GM19395 (cell line): ENCODE measurements at regions not wholly inside any gene's neighbourhood (a gene's known extent, or its start where the extent isn't known, plus 50 kb on each side); places are given as distances from the start of the nearest gene placed in this dataset.

Source experiments
- ATAC-seq: cut with Tn5 transposase; IDR thresholded peaks from one replicate; pipeline ENCODE4 v1.9.1; 2021; ENCODE audit warnings: mild to moderate bottlenecking, moderate library complexity; ENCODE audit not compliant: unreplicated experiment

DNA sequence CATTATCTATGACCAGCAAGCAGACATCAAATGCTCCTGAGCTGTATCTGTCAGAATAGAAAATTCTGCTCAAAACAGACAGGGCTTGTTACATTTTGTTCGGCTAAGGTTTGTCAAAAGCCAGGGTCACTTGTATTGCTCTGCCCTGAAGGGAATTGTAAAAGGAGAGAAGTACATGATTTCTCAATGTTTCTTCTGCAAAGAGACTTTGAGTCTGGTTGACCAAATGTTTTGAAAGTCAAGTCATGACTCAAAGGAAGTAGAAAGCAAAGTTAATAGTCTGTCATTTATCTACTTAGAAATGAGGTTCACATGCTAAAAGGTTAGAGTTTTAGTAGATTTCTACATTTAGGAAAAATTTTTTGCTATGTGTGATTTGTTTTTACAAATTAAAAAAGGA, 1624.1 kb upstream of the ZEB2 start:
- no peak for ATAC-seq

- no peak for ATAC-seq
Observed at GRCh38 chr2:146138820-146139219, 1618.9 kb upstream of the ZEB2 start.

DNA sequence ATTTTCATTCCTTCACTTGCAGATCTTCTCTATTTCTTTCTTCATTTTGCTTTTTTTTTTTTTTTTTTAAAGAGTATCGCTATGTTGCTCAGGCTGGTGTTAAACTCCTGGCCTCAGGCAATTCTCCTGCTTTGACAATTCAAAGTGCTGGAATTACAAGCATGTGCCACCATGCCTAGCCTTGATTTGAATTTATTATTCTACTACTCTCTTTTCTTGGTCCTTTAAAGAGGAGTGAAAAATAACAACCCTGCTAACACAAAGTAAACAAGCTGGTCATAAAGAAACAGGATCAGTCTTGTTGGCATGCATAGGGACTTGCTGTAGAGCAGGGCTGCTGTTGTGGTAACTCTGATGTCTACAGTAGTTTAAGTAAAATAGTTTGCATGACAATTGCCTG, 1615.3 kb upstream of the ZEB2 start:
- no peak for ATAC-seq

GRCh38 chr2:146131785-146132184, 1611.9 kb upstream of the ZEB2 start:
- ATAC-seq: no peak

- ATAC-seq: no peak
Observed at GRCh38 chr2:146131048-146131447, 1611.1 kb upstream of the ZEB2 start.

GRCh38 chr2:146130290-146130689, 1610.4 kb upstream of the ZEB2 start:
- no peak for ATAC-seq

GRCh38 chr2:146129231-146129630, 1609.3 kb upstream of the ZEB2 start:
- no peak for ATAC-seq

GRCh38 chr2:146128216-146128615, 1608.3 kb upstream of the ZEB2 start:
- ATAC-seq: no peak

- no peak for ATAC-seq
Observed at GRCh38 chr2:146125551-146125950, 1605.6 kb upstream of the ZEB2 start.

- no peak for ATAC-seq
Observed at GRCh38 chr2:146124741-146125140, 1604.8 kb upstream of the ZEB2 start.

GRCh38 chr2:146123714-146124113, 1603.8 kb upstream of the ZEB2 start:
- ATAC-seq: no peak

- no peak for ATAC-seq
Observed at GRCh38 chr2:146123256-146123655, 1603.3 kb upstream of the ZEB2 start.

GRCh38 chr2:146119586-146119985, 1599.7 kb upstream of the ZEB2 start:
- ATAC-seq: no peak

- no peak for ATAC-seq
Observed at GRCh38 chr2:146108993-146109392, 1589.1 kb upstream of the ZEB2 start.

DNA sequence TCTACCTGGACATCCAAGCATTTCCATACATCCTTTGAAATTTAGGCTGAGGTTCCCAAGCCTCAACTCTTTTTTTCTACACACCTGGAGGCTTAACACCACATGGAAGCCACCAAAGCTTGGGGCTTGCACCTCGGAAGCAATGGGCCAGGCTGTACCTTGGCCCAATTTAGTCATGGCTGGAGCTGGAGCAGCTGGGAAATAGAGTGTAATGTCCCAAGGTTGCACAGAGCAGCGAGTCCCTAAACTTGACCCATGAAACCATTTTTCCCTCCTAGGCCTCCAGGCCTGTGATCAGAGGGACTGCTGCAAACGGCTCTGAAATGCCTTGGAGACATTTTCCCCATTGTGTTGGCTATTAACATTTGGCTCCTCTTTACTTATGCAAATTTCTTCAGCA, 1574.3 kb upstream of the ZEB2 start:
- no peak for ATAC-seq

GRCh38 chr2:146081459-146081858, 1561.5 kb upstream of the ZEB2 start:
- ATAC-seq: no peak

DNA sequence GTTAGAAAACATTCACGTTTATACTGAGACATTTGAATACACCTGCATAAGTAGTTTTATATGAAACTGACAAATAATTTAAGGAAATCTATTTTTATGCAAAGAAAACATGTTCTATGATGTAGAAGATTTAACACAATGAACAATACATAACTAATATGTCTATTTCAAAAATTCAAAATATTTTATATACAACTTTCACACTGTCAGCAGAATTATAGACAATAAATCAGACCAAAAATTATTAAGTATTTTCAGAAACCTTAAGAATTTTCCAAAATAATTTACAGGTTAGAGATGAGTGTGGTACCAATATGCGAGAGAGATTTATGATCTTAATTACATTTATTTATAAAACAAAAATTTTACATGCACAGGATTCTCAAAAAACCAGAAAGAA, 1561.0 kb upstream of the ZEB2 start:
- no peak for ATAC-seq

GRCh38 chr2:146079216-146079615, 1559.3 kb upstream of the ZEB2 start:
- no peak for ATAC-seq

DNA sequence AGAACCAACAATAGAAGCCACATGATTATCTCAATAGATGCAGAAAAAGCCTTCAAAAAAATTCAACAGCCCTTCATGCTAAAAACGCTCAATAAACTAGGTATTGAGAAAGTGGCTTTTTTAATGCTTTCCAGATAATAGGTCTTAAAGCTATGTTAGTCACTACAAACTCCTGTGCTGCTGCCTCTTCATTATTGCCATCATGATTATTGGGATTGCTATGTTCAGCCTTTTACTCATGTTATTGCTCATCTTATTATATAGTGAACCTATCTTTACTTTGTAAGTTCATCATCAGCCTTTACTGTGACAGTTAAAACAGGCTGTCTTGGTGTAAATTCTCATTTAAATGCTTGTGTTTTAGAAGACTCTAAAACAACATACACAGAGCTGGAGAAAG, 1557.2 kb upstream of the ZEB2 start:
- no peak for ATAC-seq

GRCh38 chr2:146068051-146068450, 1548.1 kb upstream of the ZEB2 start:
- ATAC-seq: no peak

GRCh38 chr2:146048141-146048540, 1528.2 kb upstream of the ZEB2 start:
- no peak for ATAC-seq

GRCh38 chr2:146041274-146041910, 1521.5 kb upstream of the ZEB2 start:
- no peak for ATAC-seq

- no peak for ATAC-seq
Observed at GRCh38 chr2:146040051-146040450, 1520.1 kb upstream of the ZEB2 start.
